Limb (tissue), 2 donors: ENCODE measurements at regions not wholly inside any gene's neighbourhood (a gene's known extent, or its start where the extent isn't known, plus 50 kb on each side); places are given as distances from the start of the nearest gene placed in this dataset.

ENCODE experiments used
- DNase-seq, 2 donors: peaks; one replicate each; pipeline ENCODE4 v3.0.0-alpha.2; 2016; ENCODE audit errors: extremely low spot score in 2 of 2

GRCh38 chr15:31456354-31457060, 129.9 kb downstream of the KLF13 start:
- DNase-seq: peak in 1 of 2 donors; percentile 3

- DNase-seq: no peak
These were observed 130.5 kb downstream of the KLF13 start for GRCh38 chr15:31457161-31457560.

- no peak for DNase-seq
These were observed 131.2 kb downstream of the KLF13 start for GRCh38 chr15:31457631-31458526.

- DNase-seq: no peak
These were observed 132.2 kb downstream of the KLF13 start for GRCh38 chr15:31458596-31459399.

GRCh38 chr15:31459400-31459748, 132.7 kb downstream of the KLF13 start:
- DNase-seq: no peak

- DNase-seq: no peak
These were observed 134.7 kb downstream of the KLF13 start for GRCh38 chr15:31461375-31461774.

GRCh38 chr15:31461911-31462480, 135.4 kb downstream of the KLF13 start:
- no peak for DNase-seq

GRCh38 chr15:31463521-31464102, 137.0 kb downstream of the KLF13 start:
- DNase-seq: no peak

- no peak for DNase-seq
These were observed 137.8 kb downstream of the KLF13 start for GRCh38 chr15:31464216-31465082.

- DNase-seq: no peak
These were observed 138.7 kb downstream of the KLF13 start for GRCh38 chr15:31465083-31465955.

- DNase-seq: no peak
These were observed 140.7 kb downstream of the KLF13 start for GRCh38 chr15:31467361-31467760.

GRCh38 chr15:31468911-31469785, 142.5 kb downstream of the KLF13 start:
- DNase-seq: no peak

GRCh38 chr15:31469786-31470525, 143.3 kb downstream of the KLF13 start:
- no peak for DNase-seq

GRCh38 chr15:31470756-31471155, 144.1 kb downstream of the KLF13 start:
- no peak for DNase-seq

- DNase-seq: no peak
These were observed 145.2 kb downstream of the KLF13 start for GRCh38 chr15:31471731-31472430.

GRCh38 chr15:31472636-31473384, 146.2 kb downstream of the KLF13 start:
- DNase-seq: peak; percentile 30 to 42
